ENCODE measurements at regions not wholly inside any gene's neighbourhood (a gene's known extent, or its start where the extent isn't known, plus 50 kb on each side); places are given as distances from the start of the nearest gene placed in this dataset.

- in situ Hi-C loops (cut with HindIII; ENCODE audit: low pct_unique_long_range_greater_than_20kb, low sequenced_read_pairs), result no loop called here
- no peak for DNase-seq (ENCODE audit: low read depth)
These were observed 68.5 kb upstream of the ESR1 start for GRCh38 chr6:151738960-151739359.

GRCh38 chr6:151740820-151741219, 66.7 kb upstream of the ESR1 start:
- no peak for DNase-seq (ENCODE audit: low read depth)
- in situ Hi-C loops (cut with HindIII; ENCODE audit: low pct_unique_long_range_greater_than_20kb, low sequenced_read_pairs), result no loop called here

- no peak for DNase-seq (ENCODE audit: low read depth)
- in situ Hi-C loops (cut with HindIII; ENCODE audit: low pct_unique_long_range_greater_than_20kb, low sequenced_read_pairs), result no loop called here
These were observed 59.6 kb upstream of the ESR1 start for GRCh38 chr6:151747896-151748295.

DNA sequence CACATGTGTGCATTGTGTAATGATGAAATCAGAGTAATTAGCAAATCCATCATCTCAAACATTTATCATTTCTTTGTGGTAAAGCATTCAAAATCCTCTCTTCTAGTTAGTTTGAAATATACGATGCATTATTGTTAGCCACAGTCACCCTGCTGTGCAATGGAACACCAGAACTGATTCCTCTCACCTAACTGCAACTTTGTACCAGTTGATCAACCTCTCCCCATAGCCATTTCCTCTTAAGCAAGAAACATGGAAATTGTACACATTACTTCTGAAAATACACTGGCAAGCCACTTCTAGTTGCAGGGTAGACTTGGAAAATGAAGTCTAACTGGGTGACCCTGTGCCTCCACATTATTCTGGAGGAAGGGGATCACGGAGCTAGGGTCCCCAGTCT, 58.1 kb upstream of the ESR1 start:
- in situ Hi-C loops (cut with HindIII; ENCODE audit: low pct_unique_long_range_greater_than_20kb, low sequenced_read_pairs), result no loop called here
- DNase-seq (ENCODE audit: low read depth), result no peak

- in situ Hi-C loops (cut with HindIII; ENCODE audit: low pct_unique_long_range_greater_than_20kb, low sequenced_read_pairs), result no loop called here
- DNase-seq (ENCODE audit: low read depth), result no peak
These were observed 53.9 kb upstream of the ESR1 start for GRCh38 chr6:151753581-151753980.

DNA sequence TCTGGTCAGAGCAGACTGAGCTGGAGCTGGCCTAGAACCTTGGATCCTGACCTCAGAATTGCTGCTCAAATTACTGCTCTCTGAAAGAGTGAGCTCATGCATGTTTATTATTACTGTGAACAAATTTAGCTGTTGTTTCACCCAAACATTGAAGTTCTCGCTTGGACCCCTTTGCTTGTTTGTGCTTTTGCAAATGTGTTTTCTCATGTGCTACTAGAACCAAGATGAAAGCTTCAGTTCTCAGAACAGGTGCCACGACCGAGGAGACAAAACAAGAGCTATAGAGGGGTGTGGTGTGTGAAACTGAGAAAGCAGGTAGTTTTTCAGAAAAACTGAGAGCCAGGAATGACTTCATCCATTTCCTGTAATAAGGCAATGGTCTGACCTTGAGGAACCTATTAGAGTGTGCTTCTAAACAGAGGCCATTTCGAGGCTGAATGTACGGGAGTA, 50.0 kb upstream of the ESR1 start:
- no peak for DNase-seq (ENCODE audit: low read depth)
- in situ Hi-C loops (cut with HindIII; ENCODE audit: low pct_unique_long_range_greater_than_20kb, low sequenced_read_pairs), result no loop called here
